ENCODE measurements at regions not wholly inside any gene's neighbourhood (a gene's known extent, or its start where the extent isn't known, plus 50 kb on each side); places are given as distances from the start of the nearest gene placed in this dataset.

GRCh38 chr3:18837137-18837755 lies 311.1 kb upstream of the KCNH8 start:
- Histone ChIP-seq H3K4me1 (replicated peaks in 1 of 2) (no peaks in the 10 kb centered on the region), H3K4me3 (no peak overlapping the region), H3K27ac (no peak overlapping the region)
- no peak for ATAC-seq (replicated peaks in 6 of 8)
- in situ Hi-C loops (cut with MboI; ENCODE audit: low pct_unique_long_range_greater_than_20kb in 2 of 9, low sequenced_read_pairs in 9 of 9, unreplicated experiment in 9 of 9): no loop called here
- 8 to 100% (median 43%) methylated on average over 1 to 3 of the region's 3 CpGs; no CpG with 5 or more reads in 2 of the 10 experiments for WGBS, 10 experiments

DNA sequence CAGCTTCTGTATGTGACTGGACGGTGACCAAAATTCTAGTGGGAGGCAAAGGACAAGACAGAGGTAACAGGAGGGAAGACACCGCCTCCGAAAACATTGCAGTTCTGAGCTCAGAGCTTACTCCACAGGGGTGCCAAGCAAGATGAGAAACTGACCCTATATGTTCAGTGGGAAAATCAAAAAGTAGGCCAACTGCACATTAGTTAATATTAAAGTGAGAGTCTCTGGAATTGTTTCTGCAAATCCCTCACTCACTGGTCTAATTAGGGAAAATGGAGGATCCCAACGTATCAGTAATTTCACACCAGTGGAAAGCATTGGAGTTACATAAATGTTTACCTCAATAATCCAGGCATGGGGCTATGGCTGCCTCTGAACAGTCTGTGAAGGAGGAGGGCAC lies 313.3 kb upstream of the KCNH8 start:
- Histone ChIP-seq H3K4me3 (no peak overlapping the region), H3K27ac (no peak overlapping the region), H3K4me1 (replicated peaks in 1 of 2) (no peaks in the 10 kb centered on the region)
- in situ Hi-C loops (cut with MboI; ENCODE audit: low pct_unique_long_range_greater_than_20kb in 2 of 9, low sequenced_read_pairs in 9 of 9, unreplicated experiment in 9 of 9): no loop called here
- ATAC-seq (replicated peaks in 6 of 8): no peak
- 20 to 100% (median 78%) methylated on average over 1 to 4 of the region's 4 CpGs; no CpG with 5 or more reads in 2 of the 10 experiments for WGBS, 10 experiments

DNA sequence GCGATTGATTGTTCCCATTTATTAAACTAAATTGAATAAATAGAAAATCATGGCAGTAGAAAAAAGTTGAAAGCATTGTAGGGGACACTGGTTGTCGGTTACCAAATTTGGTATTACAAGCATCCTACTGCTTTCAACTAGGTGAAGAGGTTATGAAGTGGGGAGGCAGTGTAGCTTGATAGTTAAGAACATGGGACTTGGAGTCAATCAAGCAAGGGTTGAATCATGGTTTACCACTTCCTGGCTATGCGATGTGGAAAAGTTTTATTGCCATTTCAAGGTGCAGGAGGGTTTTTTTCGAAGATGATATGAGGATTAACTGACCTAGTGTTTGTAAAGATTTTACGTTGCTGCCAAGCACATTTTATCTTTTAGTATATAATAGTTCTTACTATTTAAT lies 318.2 kb upstream of the KCNH8 start:
- in situ Hi-C loops (cut with MboI; ENCODE audit: low pct_unique_long_range_greater_than_20kb in 2 of 9, low sequenced_read_pairs in 9 of 9, unreplicated experiment in 9 of 9): no loop called here
- WGBS, 10 experiments: 6 to 100% (median 77%) methylated on average over 2 to 5 of the region's 5 CpGs
- no peak for ATAC-seq (replicated peaks in 6 of 8)
- Histone ChIP-seq H3K4me3 (no peak overlapping the region), H3K27ac (no peak overlapping the region), H3K4me1 (replicated peaks in 1 of 2) (no peaks in the 10 kb centered on the region)

DNA sequence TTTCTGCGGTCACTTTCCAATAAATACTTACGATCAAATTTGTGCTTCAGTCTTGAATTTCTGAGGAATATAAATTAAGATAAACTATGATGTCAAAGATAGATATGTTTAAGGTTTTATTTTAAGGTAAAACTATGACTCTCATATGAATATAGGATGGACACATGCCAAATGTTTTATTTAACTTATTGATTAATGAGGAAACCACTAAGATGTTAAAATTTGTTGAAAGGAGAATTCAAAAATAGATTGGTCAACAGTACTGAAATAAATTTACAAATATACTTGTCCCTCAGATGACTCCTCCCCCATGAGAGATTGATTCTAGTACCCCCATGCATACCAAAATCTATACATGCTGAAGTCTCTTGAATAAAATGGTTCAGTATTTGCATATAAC lies 319.7 kb upstream of the KCNH8 start:
- ATAC-seq (replicated peaks in 6 of 8): no peak
- Histone ChIP-seq H3K27ac (no peak overlapping the region), H3K4me3 (no peak overlapping the region), H3K4me1 (replicated peaks in 1 of 2) (no peaks in the 10 kb centered on the region)
- in situ Hi-C loops (cut with MboI; ENCODE audit: low pct_unique_long_range_greater_than_20kb in 2 of 9, low sequenced_read_pairs in 9 of 9, unreplicated experiment in 9 of 9): no loop called here
- 69 to 100% (median 96%) methylated on average over 2 of the region's 2 CpGs; no CpG with 5 or more reads in 2 of the 10 experiments for WGBS, 10 experiments

- in situ Hi-C loops (cut with MboI; ENCODE audit: low pct_unique_long_range_greater_than_20kb in 2 of 9, low sequenced_read_pairs in 9 of 9, unreplicated experiment in 9 of 9): no loop called here
- WGBS, 10 experiments: 20 to 100% (median 93%) methylated on average over 1 to 3 of the region's 3 CpGs; no CpG with 5 or more reads in 1 of the 10 experiments
Measured at GRCh38 chr3:18827664-18828063, 320.6 kb upstream of the KCNH8 start.

DNA sequence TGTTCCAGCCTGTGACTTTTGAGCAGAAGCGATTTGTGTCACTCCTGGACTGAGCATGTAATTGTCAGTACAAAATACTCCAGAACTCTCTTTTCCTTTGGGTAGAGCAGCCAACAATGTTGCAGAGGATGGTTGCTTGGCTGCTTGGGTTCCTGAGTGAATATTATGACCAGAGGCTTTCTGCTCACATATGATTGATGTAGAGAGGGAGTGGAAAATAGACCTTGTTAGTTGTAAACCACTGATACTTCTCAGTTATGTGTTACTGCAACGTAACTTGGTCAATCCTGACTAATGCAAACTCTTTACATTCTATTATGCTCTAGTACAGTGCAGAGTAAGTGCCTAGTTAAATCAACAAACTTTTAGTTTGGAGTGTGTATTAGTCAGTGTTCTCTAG lies 322.6 kb upstream of the KCNH8 start:
- no peak for ATAC-seq (replicated peaks in 6 of 8)
- no peak overlapping the region for H3K4me3 ChIP-seq

More at GRCh38 chr3:18827664-18828063, 320.6 kb upstream of the KCNH8 start:
- no peak for ATAC-seq (replicated peaks in 6 of 8)
- Histone ChIP-seq H3K4me1 (replicated peaks in 1 of 2) (no peaks in the 10 kb centered on the region), H3K27ac (no peak overlapping the region), H3K4me3 (no peak overlapping the region)

GRCh38 chr3:18813300-18813699 lies 335.0 kb upstream of the KCNH8 start:
- no peak for ATAC-seq (replicated peaks in 6 of 8)
- 14 to 90% (median 82%) methylated on average over 1 to 3 of the region's 3 CpGs; no CpG with 5 or more reads in 3 of the 10 experiments for WGBS, 10 experiments
- in situ Hi-C loops (cut with MboI; ENCODE audit: low pct_unique_long_range_greater_than_20kb in 2 of 9, low sequenced_read_pairs in 9 of 9, unreplicated experiment in 9 of 9): no loop called here
- H3K4me1 ChIP-seq (replicated peaks in 1 of 2): no peaks in the 10 kb centered on the region
- no peak overlapping the region for H3K4me3 ChIP-seq
- no peak overlapping the region for H3K27ac ChIP-seq

More for the DNA sequence above, 322.6 kb upstream of the KCNH8 start:
- Histone ChIP-seq H3K27ac (no peak overlapping the region), H3K4me1 (replicated peaks in 1 of 2) (no peaks in the 10 kb centered on the region)
- WGBS, 10 experiments: 0 to 100% (median 94%) methylated on average over 1 to 2 of the region's 2 CpGs; no CpG with 5 or more reads in 2 of the 10 experiments
- in situ Hi-C loops (cut with MboI; ENCODE audit: low pct_unique_long_range_greater_than_20kb in 2 of 9, low sequenced_read_pairs in 9 of 9, unreplicated experiment in 9 of 9): no loop called here

GRCh38 chr3:18812316-18812715 lies 336.0 kb upstream of the KCNH8 start:
- no peak for ATAC-seq (replicated peaks in 6 of 8)
- in situ Hi-C loops (cut with MboI; ENCODE audit: low pct_unique_long_range_greater_than_20kb in 2 of 9, low sequenced_read_pairs in 9 of 9, unreplicated experiment in 9 of 9): no loop called here
- Histone ChIP-seq H3K4me1 (replicated peaks in 1 of 2) (no peaks in the 10 kb centered on the region), H3K27ac (no peak overlapping the region), H3K4me3 (no peak overlapping the region)
- WGBS, 10 experiments: 0 to 90% (median 39%) methylated on average over 1 to 3 of the region's 3 CpGs; no CpG with 5 or more reads in 2 of the 10 experiments

- H3K4me1 ChIP-seq (replicated peaks in 1 of 2): no peaks in the 10 kb centered on the region
- 0 to 86% (median 26%) methylated on average over 1 of the region's 1 CpG; no CpG with 5 or more reads in 2 of the 10 experiments for WGBS, 10 experiments
- H3K27ac ChIP-seq: no peak overlapping the region
- in situ Hi-C loops (cut with MboI; ENCODE audit: low pct_unique_long_range_greater_than_20kb in 2 of 9, low sequenced_read_pairs in 9 of 9, unreplicated experiment in 9 of 9): no loop called here
- no peak for ATAC-seq (replicated peaks in 6 of 8)
- no peak overlapping the region for H3K4me3 ChIP-seq
Measured at GRCh38 chr3:18810306-18810661, 338.0 kb upstream of the KCNH8 start.

- Histone ChIP-seq H3K4me3 (no peak overlapping the region), H3K4me1 (replicated peaks in 1 of 2) (no peaks in the 10 kb centered on the region), H3K27ac (no peak overlapping the region)
- ATAC-seq (replicated peaks in 6 of 8): no peak
- WGBS, 10 experiments: 0 to 79% (median 25%) methylated on average over 1 to 3 of the region's 3 CpGs; no CpG with 5 or more reads in 1 of the 10 experiments
- in situ Hi-C loops (cut with MboI; ENCODE audit: low pct_unique_long_range_greater_than_20kb in 2 of 9, low sequenced_read_pairs in 9 of 9, unreplicated experiment in 9 of 9): no loop called here
Measured at GRCh38 chr3:18809640-18810305, 338.5 kb upstream of the KCNH8 start.

DNA sequence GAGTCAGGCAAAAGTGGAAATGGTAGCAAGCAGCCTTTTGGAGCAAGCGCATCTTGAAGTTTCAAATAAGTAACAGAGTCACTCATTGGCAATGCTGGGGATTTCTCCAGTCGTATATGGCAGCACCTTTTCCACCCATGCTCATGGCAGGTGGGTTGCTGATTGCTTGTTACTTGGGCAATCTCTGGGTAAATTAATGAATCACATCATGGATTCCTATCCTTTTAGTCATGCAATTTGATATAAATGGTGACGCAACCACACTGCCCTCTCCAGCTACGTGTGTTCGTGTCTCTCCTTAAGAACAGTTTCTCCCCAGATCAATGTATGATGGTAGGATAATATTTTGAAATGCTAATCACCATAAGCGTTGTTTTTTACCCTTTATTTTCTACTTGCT lies 339.9 kb upstream of the KCNH8 start:
- no peaks in the 10 kb centered on the region for H3K4me1 ChIP-seq (replicated peaks in 1 of 2)
- in situ Hi-C loops (cut with MboI; ENCODE audit: low pct_unique_long_range_greater_than_20kb in 2 of 9, low sequenced_read_pairs in 9 of 9, unreplicated experiment in 9 of 9): no loop called here
- WGBS, 10 experiments: 30 to 100% (median 79%) methylated on average over 1 to 6 of the region's 6 CpGs
- H3K27ac ChIP-seq: no peak overlapping the region
- no peak for ATAC-seq (replicated peaks in 6 of 8)
- H3K4me3 ChIP-seq: no peak overlapping the region

DNA sequence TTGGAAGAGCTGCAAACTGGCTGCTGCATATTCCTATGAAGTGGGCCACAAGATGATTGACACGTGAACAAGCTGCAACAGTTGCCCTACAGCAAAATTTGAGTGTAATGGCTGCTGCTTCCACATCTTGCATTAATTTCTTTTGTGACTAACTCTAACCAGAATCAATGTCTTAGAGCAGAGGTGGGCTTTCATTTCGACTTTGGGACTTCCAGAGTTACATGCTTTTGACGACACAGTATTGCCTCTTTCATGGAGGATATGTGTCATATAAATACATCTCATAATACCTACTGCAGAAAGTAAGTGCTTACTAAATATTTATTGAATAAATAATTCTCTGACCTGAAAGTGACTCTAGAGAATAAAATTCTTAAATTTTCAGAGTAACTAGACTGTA lies 340.7 kb upstream of the KCNH8 start:
- in situ Hi-C loops (cut with MboI; ENCODE audit: low pct_unique_long_range_greater_than_20kb in 2 of 9, low sequenced_read_pairs in 9 of 9, unreplicated experiment in 9 of 9): no loop called here
- no peak overlapping the region for H3K27ac ChIP-seq
- H3K4me3 ChIP-seq: no peak overlapping the region
- 0 to 100% (median 60%) methylated on average over 1 to 3 of the region's 3 CpGs; no CpG with 5 or more reads in 2 of the 10 experiments for WGBS, 10 experiments
- ATAC-seq (replicated peaks in 6 of 8): no peak
- H3K4me1 ChIP-seq (replicated peaks in 1 of 2): no peaks in the 10 kb centered on the region

GRCh38 chr3:18806633-18807032 lies 341.7 kb upstream of the KCNH8 start:
- 6 to 95% (median 61%) methylated on average over 1 to 5 of the region's 5 CpGs; no CpG with 5 or more reads in 2 of the 10 experiments for WGBS, 10 experiments
- in situ Hi-C loops (cut with MboI; ENCODE audit: low pct_unique_long_range_greater_than_20kb in 2 of 9, low sequenced_read_pairs in 9 of 9, unreplicated experiment in 9 of 9): no loop called here

DNA sequence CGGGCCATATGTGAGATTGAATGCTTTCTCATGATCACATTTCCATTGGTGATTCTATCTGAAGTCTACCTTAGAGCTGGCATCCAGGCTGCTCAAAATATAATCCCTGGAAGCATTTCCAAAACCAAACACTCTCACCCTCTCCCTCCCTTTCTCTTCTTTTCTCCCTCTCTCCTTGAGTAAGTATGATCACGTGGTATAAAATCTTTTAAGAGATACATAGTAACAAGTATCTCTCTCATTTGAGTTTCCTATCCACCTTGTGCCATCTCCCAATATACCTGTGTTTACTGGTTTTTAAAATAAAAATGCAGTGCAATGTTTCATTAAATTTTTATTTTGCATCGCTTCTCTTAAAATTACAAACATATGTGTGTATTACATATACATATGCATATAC lies 350.9 kb upstream of the KCNH8 start:
- no peaks in the 10 kb centered on the region for H3K4me1 ChIP-seq (replicated peaks in 1 of 2)
- H3K4me3 ChIP-seq: no peak overlapping the region
- no peak for ATAC-seq (replicated peaks in 6 of 8)
- no peak overlapping the region for H3K27ac ChIP-seq
- in situ Hi-C loops (cut with MboI; ENCODE audit: low pct_unique_long_range_greater_than_20kb in 2 of 9, low sequenced_read_pairs in 9 of 9, unreplicated experiment in 9 of 9): no loop called here
- 16 to 100% (median 72%) methylated on average over 1 to 3 of the region's 3 CpGs for WGBS, 10 experiments

More at GRCh38 chr3:18806633-18807032, 341.7 kb upstream of the KCNH8 start:
- ATAC-seq (replicated peaks in 6 of 8): no peak
- no peak overlapping the region for H3K4me3 ChIP-seq
- H3K27ac ChIP-seq: no peak overlapping the region
- no peaks in the 10 kb centered on the region for H3K4me1 ChIP-seq (replicated peaks in 1 of 2)

All from motor neuron (in vitro differentiated cells).